Middle frontal gyrus (tissue), 1 donor: ENCODE measurements at regions not wholly inside any gene's neighbourhood (a gene's known extent, or its start where the extent isn't known, plus 50 kb on each side); places are given as distances from the start of the nearest gene placed in this dataset.

Source experiments
- DNase-seq: peaks from one replicate; pipeline ENCODE4 v3.0.0-alpha.2; 2015; ENCODE audit warnings: low spot score; ENCODE audit errors: extremely low spot score

- no peak for DNase-seq
Observed at GRCh38 chr5:20469792-20470191, 481.8 kb upstream of the CDH18 start.

GRCh38 chr5:20469390-20469789 lies 481.4 kb upstream of the CDH18 start:
- no peak for DNase-seq

- DNase-seq: no peak
Observed at GRCh38 chr5:20466512-20466911, 478.5 kb upstream of the CDH18 start.

- DNase-seq: no peak
Observed at GRCh38 chr5:20463206-20463605, 475.2 kb upstream of the CDH18 start.

GRCh38 chr5:20446121-20446520 lies 458.1 kb upstream of the CDH18 start:
- DNase-seq: no peak

- no peak for DNase-seq
Observed at GRCh38 chr5:20445326-20445860, 457.4 kb upstream of the CDH18 start.

GRCh38 chr5:20434786-20435185 lies 446.8 kb upstream of the CDH18 start:
- no peak for DNase-seq

GRCh38 chr5:20420991-20421595 lies 433.1 kb upstream of the CDH18 start:
- DNase-seq: no peak
